ENCODE measurements at regions not wholly inside any gene's neighbourhood (a gene's known extent, or its start where the extent isn't known, plus 50 kb on each side); places are given as distances from the start of the nearest gene placed in this dataset.

DNA sequence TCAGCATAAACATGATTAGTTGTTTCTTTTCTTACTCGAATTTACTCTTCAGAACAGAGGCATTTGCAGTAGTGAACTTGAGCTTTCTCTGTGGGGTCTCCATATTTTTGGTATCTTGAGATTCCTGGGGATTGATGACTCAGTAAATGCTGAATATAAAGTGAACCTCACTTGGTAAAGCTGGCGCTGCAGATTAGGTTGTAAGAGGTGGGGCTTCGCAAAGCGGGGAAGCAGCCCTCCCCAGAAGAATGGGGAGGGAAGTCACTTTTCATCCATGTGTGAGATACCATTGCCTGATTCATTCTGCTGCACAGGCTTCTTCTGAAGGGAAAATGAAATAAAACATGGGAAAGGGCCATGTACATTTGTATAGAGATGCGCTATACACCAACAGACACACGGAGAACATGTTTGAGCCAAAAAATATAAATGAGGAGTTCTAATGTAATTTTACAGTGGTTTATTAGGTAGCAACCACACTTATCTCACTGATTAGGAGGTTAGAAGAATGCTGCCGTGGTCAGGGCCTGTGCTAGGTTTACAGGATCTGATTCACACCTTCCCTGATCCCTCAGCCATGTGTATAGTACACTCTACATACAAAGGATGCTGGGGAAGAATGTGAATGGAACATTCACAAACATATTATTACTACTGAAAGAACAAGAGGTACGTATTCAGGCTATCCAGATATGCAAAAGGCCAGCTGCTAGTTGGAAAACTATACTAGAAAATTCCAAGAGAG is 63.5 kb downstream of the DNTTIP2 start:
- H3K4me3 ChIP-seq: no peak overlapping the region
- no peaks in the 10 kb centered on the region for H3K36me3 ChIP-seq
- no peaks in the 10 kb centered on the region for H3K27me3 ChIP-seq
- peak overlapping the region; percentile 52 for H3K27ac ChIP-seq
- no peak for DNase-seq
- H3K4me1 ChIP-seq: peaks cover 60% of the 10 kb centered on the region
- H3K9me3 ChIP-seq (replicated peaks): no peaks in the 10 kb centered on the region

DNA sequence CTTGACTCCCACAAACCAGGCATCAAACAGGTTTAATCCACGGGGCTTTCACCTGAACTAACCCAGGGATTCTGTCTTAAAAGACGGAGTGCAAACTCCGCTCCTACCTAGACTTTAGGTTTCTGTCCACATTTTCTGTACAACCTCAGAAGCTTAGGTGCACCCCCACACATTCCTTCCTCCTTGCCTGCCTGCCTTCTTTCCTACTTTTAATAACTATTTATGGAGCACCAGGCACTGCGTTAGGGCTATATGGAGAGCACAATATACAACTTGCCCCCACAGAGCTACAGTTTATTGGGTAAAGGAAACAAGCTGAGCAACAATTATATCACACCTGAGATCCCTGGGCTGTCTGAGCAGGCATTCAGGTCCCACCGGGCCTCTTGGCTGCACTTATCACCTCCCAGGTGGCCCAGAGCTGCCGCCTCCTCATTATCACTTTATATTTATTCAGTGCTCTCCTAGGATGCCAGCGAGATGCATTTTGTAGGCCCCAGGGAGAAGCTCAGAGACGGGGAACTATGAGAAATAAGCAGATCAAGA is 64.1 kb downstream of the DNTTIP2 start:
- no peak overlapping the region for H3K4me3 ChIP-seq
- H3K27me3 ChIP-seq: no peaks in the 10 kb centered on the region
- H3K9me3 ChIP-seq (replicated peaks): no peaks in the 10 kb centered on the region
- no peaks in the 10 kb centered on the region for H3K36me3 ChIP-seq
- H3K27ac ChIP-seq: peak overlapping the region; percentile 52
- no peak for DNase-seq
- peaks cover 60% of the 10 kb centered on the region for H3K4me1 ChIP-seq

DNA sequence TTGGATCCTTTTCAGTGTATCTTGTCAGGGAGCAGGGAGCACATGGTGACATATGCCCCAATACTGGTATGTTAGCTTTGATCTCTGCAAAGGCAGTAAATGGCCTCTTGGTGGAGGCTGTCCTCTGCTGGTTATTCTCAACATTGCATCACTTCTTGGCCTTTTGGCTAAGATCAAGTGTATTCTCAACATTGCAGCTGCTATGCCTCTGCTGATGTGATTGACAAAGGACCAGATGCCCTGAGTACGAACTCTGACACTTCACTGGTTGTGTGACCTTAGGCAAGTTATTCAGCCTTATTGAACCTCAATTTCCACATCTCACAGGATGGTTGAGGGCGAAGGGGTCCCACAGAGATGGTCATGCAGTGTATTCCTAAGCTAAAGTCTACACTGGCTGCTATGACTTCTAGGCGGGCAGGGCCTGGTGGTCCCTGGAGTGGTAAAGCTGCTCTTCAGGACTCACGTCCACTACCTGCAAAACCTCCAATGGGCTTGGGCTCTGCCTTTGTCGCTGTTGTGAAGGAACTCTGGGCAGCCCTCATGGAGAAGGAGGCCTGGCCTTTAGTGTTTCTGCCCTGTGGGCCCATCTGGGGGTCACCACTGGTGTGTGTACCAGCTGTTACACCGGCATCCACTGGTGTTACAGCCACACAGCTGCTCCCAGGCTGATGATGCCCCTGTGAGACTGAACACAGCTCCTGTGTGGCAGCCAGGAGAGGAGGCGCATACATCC is 64.8 kb downstream of the DNTTIP2 start:
- H3K4me1 ChIP-seq: peaks cover 60% of the 10 kb centered on the region
- H3K27ac ChIP-seq: peak overlapping the region; percentile 52
- no peaks in the 10 kb centered on the region for H3K9me3 ChIP-seq (replicated peaks)
- DNase-seq: peak; percentile 77 to 95
- no peak overlapping the region for H3K4me3 ChIP-seq
- no peaks in the 10 kb centered on the region for H3K36me3 ChIP-seq
- H3K27me3 ChIP-seq: no peaks in the 10 kb centered on the region

DNA sequence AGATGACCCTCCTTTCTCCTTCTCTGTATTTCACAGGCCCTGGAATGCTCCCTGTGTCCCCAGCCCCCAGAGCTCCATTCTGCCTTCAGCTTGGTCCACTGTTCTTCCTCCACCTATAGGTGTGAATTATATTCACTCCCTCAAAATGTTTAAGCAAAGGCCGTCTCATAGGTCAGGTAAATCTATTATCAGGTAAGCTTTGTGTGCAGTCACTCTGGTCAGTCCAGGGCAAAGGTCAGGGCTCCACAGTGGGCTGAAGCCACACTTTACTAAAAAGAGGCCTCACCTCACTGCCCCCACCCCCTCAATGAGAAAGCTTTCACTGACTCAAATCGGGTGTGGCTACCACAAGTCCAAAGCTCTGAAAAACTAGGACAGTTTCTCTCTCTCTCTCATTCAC is 65.9 kb downstream of the DNTTIP2 start:
- Histone ChIP-seq H3K27ac (no peak overlapping the region), H3K9me3 (replicated peaks) (no peaks in the 10 kb centered on the region), H3K36me3 (no peaks in the 10 kb centered on the region), H3K4me3 (no peak overlapping the region), H3K27me3 (no peaks in the 10 kb centered on the region), H3K4me1 (peaks cover 58% of the 10 kb centered on the region)
- DNase-seq: no peak

DNA sequence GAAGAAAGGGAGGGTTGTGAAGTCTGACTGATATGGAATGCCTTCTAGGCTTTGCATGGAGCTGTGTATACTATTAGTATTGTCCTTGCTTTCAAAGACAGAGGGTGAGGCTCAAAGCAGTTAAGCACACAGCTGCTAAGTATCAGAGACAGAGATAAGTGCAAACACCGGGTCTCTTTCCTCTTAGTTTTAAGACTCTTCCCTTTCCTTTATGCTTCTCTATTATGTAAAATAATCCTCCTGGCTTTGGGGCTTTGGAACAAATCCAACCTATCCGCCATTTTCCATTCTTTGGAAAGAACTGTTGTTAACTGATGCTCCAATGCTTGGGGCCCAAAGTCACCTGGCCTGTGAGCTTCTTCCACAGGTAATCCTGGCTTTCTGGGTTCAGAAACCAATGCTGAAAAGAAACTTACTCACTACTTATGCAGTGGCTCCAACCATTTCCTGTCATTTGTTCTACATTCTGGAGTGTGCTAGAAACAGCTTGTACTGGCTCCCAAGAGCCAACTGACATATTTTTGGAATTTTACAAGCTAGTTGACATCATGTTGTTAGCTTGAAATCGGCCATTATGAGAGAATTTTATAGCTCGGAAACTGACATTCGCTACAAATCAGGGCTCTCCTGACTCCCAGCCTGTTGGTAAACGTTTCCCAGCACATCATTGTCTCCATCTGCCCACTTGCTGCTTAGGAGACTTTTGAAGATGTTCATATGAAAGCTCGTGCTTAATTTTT is 67.5 kb downstream of the DNTTIP2 start:
- H3K4me1 ChIP-seq: peaks cover 42% of the 10 kb centered on the region
- no peaks in the 10 kb centered on the region for H3K27me3 ChIP-seq
- no peaks in the 10 kb centered on the region for H3K9me3 ChIP-seq (replicated peaks)
- no peak overlapping the region for H3K27ac ChIP-seq
- H3K36me3 ChIP-seq: no peaks in the 10 kb centered on the region
- DNase-seq: peak in 1 of 2 experiments; percentile 42
- H3K4me3 ChIP-seq: no peak overlapping the region

DNA sequence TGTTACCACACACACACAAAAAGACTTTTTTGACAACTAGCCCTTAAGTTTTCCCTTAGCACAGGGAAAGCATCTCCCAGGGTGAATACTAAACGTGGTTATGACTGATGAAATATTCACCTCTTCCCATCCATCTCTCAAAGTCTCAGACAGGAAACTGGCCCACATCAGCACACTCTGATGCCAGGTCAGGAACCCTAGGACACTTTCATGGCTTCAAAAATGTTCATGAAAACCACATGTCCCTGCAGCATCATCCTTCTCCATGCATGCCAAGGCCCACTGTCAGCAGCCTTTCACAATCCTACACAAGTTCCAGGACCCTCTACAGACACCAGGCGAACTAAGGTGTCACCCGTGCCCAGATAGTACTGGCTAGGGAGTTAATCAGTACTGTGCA is 68.7 kb downstream of the DNTTIP2 start:
- H3K27me3 ChIP-seq: no peaks in the 10 kb centered on the region
- no peak for DNase-seq

DNA sequence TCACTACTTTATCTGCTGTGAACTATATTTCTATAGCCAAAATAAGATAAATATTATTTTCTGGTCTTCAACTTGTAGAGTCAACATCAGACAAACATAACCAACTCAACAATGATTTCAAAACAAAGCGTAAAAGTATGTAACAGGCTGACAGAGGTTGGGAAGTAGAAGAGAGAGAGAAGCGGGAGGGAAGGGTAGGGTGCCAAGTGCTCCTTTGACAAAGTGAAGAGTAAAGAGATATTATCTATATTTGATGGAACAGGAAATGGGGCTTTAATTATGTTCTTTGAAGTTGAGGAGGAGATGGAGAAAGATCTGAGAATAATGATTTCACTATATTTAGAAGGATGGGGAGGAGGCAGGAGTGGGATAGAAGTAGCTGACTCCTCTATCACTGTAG is 70.1 kb downstream of the DNTTIP2 start:
- H3K27me3 ChIP-seq: no peaks in the 10 kb centered on the region

More for the DNA sequence above, 68.7 kb downstream of the DNTTIP2 start:
- peaks cover 32% of the 10 kb centered on the region for H3K4me1 ChIP-seq
- H3K9me3 ChIP-seq (replicated peaks): no peaks in the 10 kb centered on the region
- no peak overlapping the region for H3K4me3 ChIP-seq
- H3K36me3 ChIP-seq: no peaks in the 10 kb centered on the region
- no peak overlapping the region for H3K27ac ChIP-seq

DNA sequence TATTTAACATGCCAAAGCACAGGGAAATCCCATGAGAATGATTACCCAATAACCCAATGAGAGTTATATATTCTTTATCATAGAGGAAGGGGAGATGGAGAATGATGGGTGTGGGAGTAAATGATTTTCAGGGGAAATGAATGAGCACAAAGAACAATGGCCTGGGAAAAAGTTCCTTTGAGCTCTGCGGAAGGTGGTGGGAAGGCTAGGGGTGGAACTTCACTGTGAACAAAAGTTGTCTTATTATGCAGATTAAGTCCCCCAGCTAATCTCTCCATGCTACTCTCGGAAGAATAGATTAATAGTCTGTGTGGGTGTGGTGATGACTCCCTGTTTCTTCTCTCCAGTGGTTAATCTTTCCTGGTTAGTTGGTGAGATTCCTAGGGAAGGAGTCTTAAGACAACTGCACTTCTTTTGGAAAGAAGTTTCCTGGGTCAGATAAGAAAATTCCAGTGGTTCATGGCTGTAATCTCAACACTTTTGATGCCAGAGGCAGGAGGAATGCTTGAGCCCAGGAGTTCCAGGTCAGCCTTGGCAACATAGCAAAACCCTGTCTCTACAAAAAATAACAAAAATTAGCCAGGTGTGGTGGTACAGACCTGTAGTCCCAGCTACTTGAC is 71.6 kb downstream of the DNTTIP2 start:
- no peaks in the 10 kb centered on the region for H3K9me3 ChIP-seq (replicated peaks)
- no peaks in the 10 kb centered on the region for H3K36me3 ChIP-seq
- H3K27me3 ChIP-seq: no peaks in the 10 kb centered on the region
- H3K4me3 ChIP-seq: no peak overlapping the region
- peaks cover 8% of the 10 kb centered on the region for H3K4me1 ChIP-seq
- H3K27ac ChIP-seq: no peak overlapping the region
- DNase-seq: no peak

More for the DNA sequence above, 70.1 kb downstream of the DNTTIP2 start:
- Histone ChIP-seq H3K27ac (no peak overlapping the region), H3K9me3 (replicated peaks) (no peaks in the 10 kb centered on the region), H3K4me3 (no peak overlapping the region), H3K4me1 (peaks cover 19% of the 10 kb centered on the region), H3K36me3 (no peaks in the 10 kb centered on the region)
- DNase-seq: no peak

DNA sequence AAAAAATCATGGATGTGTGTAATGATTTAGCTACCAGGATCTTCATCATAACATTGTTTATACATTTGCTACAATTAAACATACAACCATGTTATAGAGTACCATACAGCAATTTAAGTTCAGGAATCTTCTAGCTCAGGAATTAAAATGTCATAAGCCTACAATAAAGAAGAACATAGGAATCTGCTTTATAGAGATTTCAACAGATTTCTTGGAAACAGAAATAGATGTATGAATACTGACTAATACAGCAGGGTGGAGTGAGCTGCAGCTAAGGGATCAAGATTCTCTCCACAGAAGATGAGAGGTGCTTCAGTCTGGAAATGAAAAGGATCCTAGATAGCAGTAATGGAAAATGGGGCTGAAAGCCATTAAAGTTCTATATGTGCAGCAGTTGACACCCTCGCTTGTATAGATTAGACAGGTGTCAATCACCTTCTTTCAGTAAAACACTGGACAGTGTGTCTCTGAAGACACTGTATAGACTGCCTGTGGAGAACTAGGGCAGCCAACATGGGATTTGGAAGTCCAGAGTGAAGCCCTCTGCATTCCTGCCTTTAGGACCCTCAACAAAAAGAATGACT is 73.9 kb downstream of the DNTTIP2 start:
- Histone ChIP-seq H3K36me3 (no peaks in the 10 kb centered on the region), H3K9me3 (replicated peaks) (no peaks in the 10 kb centered on the region), H3K27me3 (no peaks in the 10 kb centered on the region), H3K27ac (no peak overlapping the region), H3K4me1 (no peaks in the 10 kb centered on the region), H3K4me3 (no peak overlapping the region)
- no peak for DNase-seq

DNA sequence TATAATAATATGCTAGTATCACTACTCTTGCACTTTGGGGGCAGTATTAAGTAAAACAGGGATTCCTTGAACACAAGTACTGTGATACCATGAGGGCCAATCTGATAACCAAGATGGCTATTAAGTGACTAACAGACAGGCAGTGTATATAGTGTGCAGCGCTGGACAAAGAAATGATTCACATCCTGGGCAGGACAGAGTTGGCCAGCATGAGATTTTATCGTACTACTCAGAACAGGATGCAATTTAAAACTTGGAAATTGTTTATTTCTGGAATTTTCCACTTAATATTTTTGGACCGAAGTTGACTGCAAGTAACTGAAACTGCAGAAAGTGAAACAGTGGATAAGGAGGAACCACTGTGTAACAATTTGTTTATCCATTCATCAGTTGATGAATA is 74.6 kb downstream of the DNTTIP2 start:
- H3K36me3 ChIP-seq: no peaks in the 10 kb centered on the region
- H3K27ac ChIP-seq: no peak overlapping the region
- DNase-seq: no peak
- H3K9me3 ChIP-seq (replicated peaks): no peaks in the 10 kb centered on the region
- no peak overlapping the region for H3K4me3 ChIP-seq
- H3K4me1 ChIP-seq: no peaks in the 10 kb centered on the region; the same call in 1 of the 2 replicates
- no peaks in the 10 kb centered on the region for H3K27me3 ChIP-seq

DNA sequence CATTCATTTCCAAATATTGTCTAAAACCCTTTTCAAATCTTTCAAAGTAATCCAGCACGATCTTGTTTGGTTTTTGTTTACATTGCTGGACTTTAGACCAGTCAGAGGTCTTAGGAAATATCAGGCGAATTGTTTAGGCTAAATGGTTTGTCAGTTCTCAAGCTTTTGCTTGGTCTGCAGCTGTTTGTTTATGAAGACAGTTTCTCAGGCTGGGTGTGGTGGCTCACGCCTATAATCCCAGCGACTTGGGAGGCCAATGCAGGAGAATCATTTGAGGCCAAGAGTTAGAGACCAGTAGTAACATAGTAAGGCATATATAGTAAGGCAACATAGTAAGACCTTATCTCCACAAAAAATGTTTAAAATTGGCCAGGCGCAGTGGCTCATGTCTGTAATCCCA is 77.5 kb downstream of the DNTTIP2 start:
- Histone ChIP-seq H3K36me3 (no peaks in the 10 kb centered on the region), H3K9me3 (replicated peaks) (no peaks in the 10 kb centered on the region), H3K4me3 (no peak overlapping the region), H3K27me3 (no peaks in the 10 kb centered on the region), H3K27ac (no peak overlapping the region), H3K4me1 (peaks cover 18% of the 10 kb centered on the region)
- DNase-seq: no peak

DNA sequence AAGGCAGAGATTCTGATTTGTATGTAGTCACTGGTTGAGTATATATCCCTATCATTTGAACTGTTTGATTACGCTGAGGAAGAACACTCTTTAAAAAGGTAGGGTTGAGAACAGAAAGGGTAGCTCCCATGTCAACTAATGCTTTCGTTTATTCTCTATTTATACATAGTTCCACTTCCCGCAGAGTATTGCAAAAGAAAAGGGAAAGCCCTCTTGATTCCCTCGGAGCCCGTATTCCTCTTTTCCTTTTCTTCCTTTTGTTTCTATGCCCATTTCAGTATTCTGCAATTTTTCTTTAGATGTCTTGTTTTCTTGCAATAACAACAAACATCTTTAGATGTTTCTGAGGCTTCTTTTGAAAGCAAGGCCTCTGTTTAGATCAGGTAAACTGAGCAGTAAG is 78.2 kb downstream of the DNTTIP2 start:
- DNase-seq: no peak
- Histone ChIP-seq H3K36me3 (no peaks in the 10 kb centered on the region), H3K4me3 (no peak overlapping the region), H3K27ac (no peak overlapping the region), H3K27me3 (no peaks in the 10 kb centered on the region), H3K9me3 (replicated peaks) (no peaks in the 10 kb centered on the region), H3K4me1 (peaks cover 18% of the 10 kb centered on the region)

DNA sequence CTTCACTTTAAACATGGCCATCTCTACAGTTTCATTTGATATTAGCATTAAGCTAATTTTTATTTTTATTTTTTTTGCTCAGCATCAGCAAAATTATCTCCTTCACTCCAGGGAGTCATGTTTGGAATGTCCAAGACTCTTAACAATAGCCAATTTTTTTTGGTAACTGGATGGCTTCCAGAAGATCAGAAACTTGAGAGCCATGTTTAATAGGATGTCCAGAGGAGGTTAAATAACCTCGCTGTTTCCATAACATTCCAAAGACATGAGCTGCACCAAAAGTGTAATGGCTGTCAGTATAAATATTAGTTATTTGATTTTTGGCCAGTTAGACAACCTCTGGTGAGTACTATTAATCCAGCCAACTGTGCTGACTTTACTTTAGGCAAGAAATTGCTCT is 80.7 kb downstream of the DNTTIP2 start:
- Histone ChIP-seq H3K4me3 (no peak overlapping the region), H3K36me3 (no peaks in the 10 kb centered on the region), H3K4me1 (peaks cover 18% of the 10 kb centered on the region), H3K27ac (peak overlapping the region; percentile 0; the same call in 1 of the 2 replicates), H3K27me3 (no peaks in the 10 kb centered on the region), H3K9me3 (replicated peaks) (no peaks in the 10 kb centered on the region)
- peak in 1 of 2 experiments; percentile 67 for DNase-seq

DNA sequence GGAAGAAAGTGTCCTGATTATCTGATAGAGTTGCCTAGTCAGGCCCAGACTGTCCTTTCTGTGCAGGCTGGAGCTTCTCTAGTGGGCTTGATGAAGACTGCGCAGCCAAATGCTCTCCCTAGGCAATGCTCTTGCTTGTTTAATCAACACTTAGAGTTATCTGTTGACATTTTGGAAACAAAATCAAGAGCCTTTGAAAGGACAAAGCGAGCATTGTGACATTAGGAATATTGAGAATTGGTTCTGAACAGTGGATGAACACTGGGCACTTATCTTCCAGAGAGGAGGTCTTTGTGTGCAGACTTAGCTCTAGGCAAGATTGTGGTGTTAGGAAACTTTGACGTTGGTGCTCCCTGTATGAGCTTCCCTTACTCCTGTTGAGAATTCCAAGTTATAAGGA is 94.5 kb downstream of the DNTTIP2 start:
- H3K4me3 ChIP-seq: no peak overlapping the region
- H3K4me1 ChIP-seq: peaks cover 10% of the 10 kb centered on the region
- H3K27ac ChIP-seq: no peak overlapping the region
- 0 out of 2 replicates have a peak, but pooled peaks cover 2% of the 10 kb centered on the region for H3K9me3 ChIP-seq (replicated peaks)
- no peaks in the 10 kb centered on the region for H3K36me3 ChIP-seq
- DNase-seq: no peak
- H3K27me3 ChIP-seq: no peaks in the 10 kb centered on the region
